ENCODE measurements at regions not wholly inside any gene's neighbourhood (a gene's known extent, or its start where the extent isn't known, plus 50 kb on each side); places are given as distances from the start of the nearest gene placed in this dataset.

DNA sequence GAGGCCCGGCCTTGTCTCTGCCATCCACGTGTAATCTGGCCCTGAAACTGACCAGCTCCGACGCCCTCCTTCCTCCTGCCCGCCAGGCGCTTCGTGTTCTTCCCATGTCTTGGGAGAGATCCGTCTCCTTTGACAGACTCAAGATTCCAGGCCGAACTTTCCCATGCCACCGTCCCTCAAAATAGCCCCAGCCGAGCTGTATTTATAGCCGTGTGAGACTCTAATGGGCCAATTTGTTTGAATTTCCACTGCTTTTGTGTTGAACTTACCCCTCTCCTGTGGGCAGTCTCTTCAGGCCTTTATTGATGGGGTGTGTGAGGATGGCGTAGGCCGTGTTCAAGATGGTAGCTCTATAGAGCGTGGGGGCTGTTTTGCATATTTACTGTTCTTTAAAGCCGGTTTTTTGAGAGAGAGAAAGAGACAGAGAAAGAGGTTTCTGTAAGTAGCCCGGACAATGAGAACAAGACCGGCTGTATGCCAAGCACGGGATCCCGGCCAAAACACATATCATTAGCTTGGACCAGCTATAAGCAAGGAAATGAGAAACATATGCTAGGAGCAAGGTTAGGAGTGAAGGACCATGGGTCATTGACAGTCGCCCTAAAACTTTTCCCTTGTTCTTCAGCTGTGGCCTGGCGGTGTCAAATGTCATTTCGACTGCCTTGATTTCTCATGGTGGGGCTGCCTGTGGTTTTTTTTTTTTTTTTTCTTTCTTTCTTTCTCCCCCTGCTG, 124.5 kb upstream of the ZFHX3 start:
- intact Hi-C loops (cut with micrococcal nuclease; ENCODE audit: unreplicated experiment) (no loop called here), in situ Hi-C loops (cut with MboI) (no loop called here)

More for the DNA sequence above, 124.5 kb upstream of the ZFHX3 start:
- Histone ChIP-seq H2AFZ (ENCODE audit: control insufficient read depth, low read depth, low read length) (no peak overlapping the region), H3K79me2 (ENCODE audit: control insufficient read depth, insufficient read depth, low read length) (no peaks in the 10 kb centered on the region), H4K20me1 (ENCODE audit: control insufficient read depth, insufficient read depth) (no peaks in the 10 kb centered on the region), H3K36me3 (ENCODE audit: control insufficient read depth in 2 of 2, insufficient read depth in 2 of 2, low read length in 1 of 2) (no peaks in the 10 kb centered on the region), H3K27me3 (replicated peaks in 1 of 2; ENCODE audit: control insufficient read depth in 2 of 2, insufficient read depth in 2 of 2, low read length in 1 of 2) (no peaks in the 10 kb centered on the region), H3K27ac (ENCODE audit: control insufficient read depth, insufficient read depth) (no peak overlapping the region), H3K9ac (ENCODE audit: control insufficient read depth, insufficient read depth, low read length) (no peak overlapping the region), H3K4me2 (ENCODE audit: control insufficient read depth, insufficient read depth) (no peak overlapping the region), H3K4me1 (ENCODE audit: control insufficient read depth, insufficient read depth, low read length) (no peaks in the 10 kb centered on the region), H3K9me3 (replicated peaks; ENCODE audit: control insufficient read depth, insufficient read depth, low read length) (no peaks in the 10 kb centered on the region), H3K4me3 (no peak overlapping the region)
- ChIA-PET POLR2A (no interaction called here), SMC1A (ENCODE audit: uncharacterized antibody, unreplicated experiment) (no interaction called here), RAD21 (ENCODE audit: unreplicated experiment) (interaction anchor here (0.7 kb wide), 1 partner anchor 148 kb away, joined by 4 read pairs; no protein-coding TSS in a partner anchor), CTCF (interaction anchor here (1.4 kb wide), 1 partner anchor 339 kb away, joined by 4 read pairs; no protein-coding TSS in a partner anchor)
- ATAC-seq (no peak), FAIRE-seq (no peak), DNase-seq (ENCODE audit: low read depth, low spot score) (no peak)
- no TSS peak for BruUV-seq (replicated peaks)
- WGBS (ENCODE audit: insufficient coverage, insufficient replicate concordance, low lambda C conversion rate, missing lambda C conversion rate): 74% methylated on average over 23 of the region's 23 CpGs
- TF ChIP-seq CEBPB (IDR thresholded peaks at IDR 0.05; ENCODE audit: borderline replicate concordance in 1 of 2, low read depth in 2 of 2, low read length in 2 of 2) (no peak), NFXL1 (IDR thresholded peaks at IDR 0.05; ENCODE audit: borderline replicate concordance) (no peak), ATF7 (IDR thresholded peaks at IDR 0.05; ENCODE audit: low read depth) (no peak), TCF12 (IDR thresholded peaks at IDR 0.05; ENCODE audit: low read depth, low read length) (no peak), BCL11A (IDR thresholded peaks at IDR 0.05; ENCODE audit: low read depth, low read length) (no peak), RFX5 (IDR thresholded peaks at IDR 0.05; ENCODE audit: low read depth, low read length) (no peak), ZNF207 (IDR thresholded peaks at IDR 0.05; ENCODE audit: borderline replicate concordance) (no peak), STAT1 (conservative IDR thresholded peaks at IDR 0.05) (no peak), YY1 (IDR thresholded peaks at IDR 0.05; ENCODE audit: low read depth, low read length) (no peak), WRNIP1 (IDR thresholded peaks at IDR 0.05; ENCODE audit: borderline replicate concordance, low read depth, low read length) (no peak), USF1 (IDR thresholded peaks at IDR 0.05; ENCODE audit: borderline replicate concordance, extremely low read length, insufficient read depth, low read depth, low read length) (no peak), SP1 (IDR thresholded peaks at IDR 0.05; ENCODE audit: low read depth, low read length) (no peak), RELA (IDR thresholded peaks at IDR 0.05; ENCODE audit: borderline replicate concordance, partially characterized antibody) (no peak), BMI1 (IDR thresholded peaks at IDR 0.05; ENCODE audit: borderline replicate concordance) (no peak), BCLAF1 (IDR thresholded peaks at IDR 0.05) (no peak), ZBTB40 (IDR thresholded peaks at IDR 0.05; ENCODE audit: borderline replicate concordance) (no peak)
